ENCODE measurements at regions not wholly inside any gene's neighbourhood (a gene's known extent, or its start where the extent isn't known, plus 50 kb on each side); places are given as distances from the start of the nearest gene placed in this dataset.

DNA sequence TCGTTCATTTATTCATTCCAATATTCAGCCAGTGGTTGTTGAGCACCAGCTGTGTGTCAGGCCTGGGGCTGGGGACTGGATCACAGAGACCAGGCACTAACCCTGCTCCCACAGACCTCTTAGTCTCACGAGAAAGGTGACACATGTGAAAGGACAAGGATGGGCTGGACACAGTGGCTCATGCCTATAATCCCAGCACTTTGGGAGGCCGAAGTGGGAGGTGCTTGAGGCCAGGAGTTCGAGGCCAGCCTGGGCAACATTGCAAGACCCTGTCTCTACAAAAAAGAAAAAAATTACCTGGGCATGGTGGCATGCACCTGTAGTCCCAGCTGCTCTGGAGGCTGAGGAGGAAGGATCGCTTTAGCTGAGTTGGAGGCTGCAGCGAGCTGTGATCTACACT lies 105.9 kb upstream of the SDK1 start:
- no peak for DNase-seq (ENCODE audit: low read depth)

DNA sequence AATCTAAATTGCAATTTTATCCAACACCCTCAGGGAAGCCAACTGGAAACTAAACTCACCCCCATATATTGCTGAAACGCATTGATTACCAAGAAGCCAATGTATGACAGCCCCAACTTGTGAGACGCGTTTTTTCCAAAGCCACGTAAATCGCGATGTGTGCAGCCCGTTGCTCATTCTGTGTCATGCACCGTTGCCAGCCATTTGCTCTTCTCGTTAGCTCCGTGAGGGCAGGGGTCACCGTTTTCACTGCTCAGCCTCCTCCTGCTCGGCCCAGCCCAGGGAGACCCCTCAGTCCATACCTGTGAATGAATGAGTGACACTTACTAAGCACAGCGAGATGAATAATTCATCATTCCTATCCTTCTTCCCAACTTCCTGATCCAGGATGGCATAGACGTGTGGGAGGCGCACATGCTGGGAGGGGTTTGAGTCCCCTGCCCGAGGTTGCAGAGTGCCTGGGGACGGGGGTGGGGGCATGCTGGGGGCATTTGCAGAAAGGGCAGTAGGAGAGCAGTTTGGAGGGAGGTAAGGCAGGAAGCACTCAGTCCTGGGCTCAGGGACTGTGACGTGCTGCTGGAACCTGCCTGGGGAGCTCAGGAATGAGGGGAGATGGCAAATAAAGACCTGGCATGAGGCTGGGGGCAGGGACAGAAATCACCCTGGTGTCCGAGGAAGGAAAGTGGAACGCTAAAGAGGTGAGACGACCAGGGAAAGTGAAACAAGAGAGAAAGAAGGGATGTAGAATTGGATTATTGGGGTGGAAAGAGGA lies 104.2 kb upstream of the SDK1 start:
- no peak for DNase-seq (ENCODE audit: low read depth)

DNA sequence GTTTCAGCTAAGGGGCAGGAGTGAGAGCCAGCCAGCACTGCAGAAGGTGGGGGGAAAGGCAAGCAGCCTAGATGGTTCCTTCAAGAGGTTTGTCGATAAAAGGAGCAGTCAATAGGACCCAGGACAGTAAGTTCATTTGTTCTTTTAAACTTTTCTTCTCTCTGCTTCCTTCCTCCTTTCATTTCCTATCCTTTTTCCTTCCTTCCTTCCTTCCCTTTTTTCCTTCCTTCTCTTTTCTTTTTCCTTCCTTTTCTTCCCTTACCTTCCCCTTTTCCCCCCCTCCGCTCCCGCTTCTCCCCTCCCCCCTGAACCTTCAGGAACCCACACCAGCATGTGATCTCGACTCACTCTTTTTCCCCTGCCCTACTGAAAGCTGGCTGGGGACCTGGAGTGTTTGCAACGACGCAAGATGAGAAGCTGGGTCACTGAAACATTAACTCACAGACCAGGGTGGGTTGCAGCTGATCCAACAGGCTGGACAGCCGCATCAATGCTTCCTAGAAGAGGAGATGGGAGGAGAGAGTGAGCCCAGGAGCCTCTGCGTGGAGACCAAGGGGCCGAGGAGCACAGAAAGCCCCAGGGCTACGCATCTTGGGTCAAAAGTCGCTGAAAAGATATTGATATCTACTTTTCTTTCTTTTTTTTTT lies 103.4 kb upstream of the SDK1 start:
- no peak for DNase-seq (ENCODE audit: low read depth)

DNA sequence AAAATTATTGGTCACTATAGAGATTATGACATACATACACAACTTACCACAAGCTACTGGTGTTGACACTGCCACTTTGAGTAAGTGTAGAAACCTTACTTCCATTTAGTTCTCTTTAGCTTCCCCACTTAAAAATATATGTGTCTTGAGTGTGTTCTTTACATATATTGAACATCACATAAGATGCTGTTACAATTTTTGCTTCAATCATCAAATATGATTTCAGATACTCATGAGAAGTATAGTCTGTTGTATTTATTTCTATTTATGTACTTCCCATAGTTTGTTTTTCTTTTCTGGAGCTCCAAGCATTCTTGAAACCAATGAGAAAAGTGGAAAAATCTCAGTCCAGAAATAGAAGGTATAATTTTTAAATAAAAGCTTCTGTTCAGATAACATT lies 102.7 kb upstream of the SDK1 start:
- no peak for DNase-seq (ENCODE audit: low read depth)

DNA sequence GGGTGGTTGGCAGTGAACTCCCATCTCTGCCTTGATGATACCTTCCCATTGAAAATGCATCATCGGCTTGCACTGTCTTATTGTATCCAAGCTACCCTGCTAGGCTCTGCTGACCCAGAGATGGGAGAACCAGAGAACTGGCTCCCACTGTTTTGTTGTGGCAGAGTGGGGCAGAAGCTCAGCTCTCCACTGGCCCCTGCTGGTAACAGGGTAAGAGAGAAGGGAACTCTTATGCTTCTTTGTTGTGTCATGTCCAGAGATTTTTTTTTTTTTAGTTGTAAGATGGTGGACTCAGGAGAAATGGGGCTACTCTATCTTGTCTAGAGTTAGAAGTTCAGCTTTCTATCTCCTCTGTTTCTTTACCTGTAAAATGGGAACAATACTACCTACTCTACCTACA lies 100.5 kb upstream of the SDK1 start:
- no peak for DNase-seq (ENCODE audit: low read depth)

DNA sequence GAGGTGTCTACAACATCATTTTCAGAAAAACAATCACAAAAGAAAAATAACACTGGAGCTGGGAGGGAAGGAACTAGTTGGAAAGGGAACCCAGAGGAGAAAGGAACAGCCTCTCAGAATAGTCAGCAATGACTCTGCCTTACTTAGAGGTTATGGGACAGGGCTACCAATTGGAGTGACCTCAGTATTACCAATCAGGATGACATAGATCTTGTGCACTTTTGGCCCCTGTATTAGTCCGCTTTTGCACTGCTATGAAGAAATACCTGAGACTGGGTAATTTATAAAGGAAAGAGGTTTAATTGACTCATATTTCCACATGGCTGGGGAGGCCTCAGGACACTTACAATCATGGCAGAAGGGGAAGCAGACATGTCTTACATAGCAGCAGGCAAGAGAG lies 99.7 kb upstream of the SDK1 start:
- no peak for DNase-seq (ENCODE audit: low read depth)

DNA sequence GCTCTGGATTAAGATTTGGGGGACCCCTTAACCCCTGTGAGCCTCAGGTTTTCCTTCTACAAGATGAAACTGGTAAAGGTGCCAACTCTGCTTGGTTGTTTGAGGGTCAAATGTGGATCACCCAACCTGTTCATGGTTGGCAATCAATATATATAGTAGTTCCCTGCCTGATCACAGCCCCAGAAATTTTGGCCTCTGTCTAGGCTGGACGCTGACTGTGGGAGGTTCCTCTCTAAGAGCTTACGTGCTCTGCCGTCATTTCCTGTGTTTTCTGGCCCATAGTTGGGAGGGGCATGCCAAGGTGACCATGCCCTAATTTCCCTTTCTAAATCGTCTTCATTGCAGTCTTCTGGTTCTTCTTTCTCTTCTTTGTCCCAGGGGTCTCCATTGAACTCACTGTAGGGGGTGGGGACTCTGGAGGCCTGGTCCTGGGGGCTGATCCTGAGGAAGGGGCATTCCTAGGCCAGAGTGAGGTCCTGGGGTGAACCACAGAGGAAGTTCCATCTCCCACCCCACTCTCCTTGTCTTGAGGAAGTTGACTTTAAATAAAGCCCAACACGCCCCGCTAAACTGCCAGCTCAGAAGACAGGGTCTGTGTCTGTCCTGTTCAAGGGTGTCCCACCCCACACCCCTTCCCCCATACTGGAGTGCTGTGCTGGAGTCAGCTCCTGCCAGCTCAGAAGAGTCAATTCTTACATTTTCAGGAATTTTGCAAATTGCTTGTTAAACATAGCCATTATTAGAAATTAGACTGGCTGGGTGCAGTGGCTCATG lies 98.9 kb upstream of the SDK1 start:
- no peak for DNase-seq (ENCODE audit: low read depth)

DNA sequence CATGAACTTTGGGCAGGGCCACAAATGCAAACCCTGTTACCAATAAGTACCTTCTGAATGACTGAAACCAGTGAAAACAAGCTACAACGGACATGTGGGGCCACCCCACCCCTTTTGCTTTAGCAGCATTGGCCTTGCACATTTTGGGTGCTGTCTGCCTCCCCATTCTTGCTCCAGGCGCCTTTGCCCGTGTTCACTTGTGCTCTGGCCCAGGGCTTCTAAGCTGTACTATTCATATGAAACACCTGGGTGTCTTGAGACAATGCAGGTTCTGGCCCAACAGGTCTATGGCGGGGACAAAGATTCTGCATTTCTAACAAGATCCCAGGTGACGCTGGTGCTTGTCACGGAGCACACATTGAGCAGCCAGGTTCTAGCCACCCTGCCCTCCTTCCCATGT lies 96.5 kb upstream of the SDK1 start:
- DNase-seq (ENCODE audit: low read depth): no peak

DNA sequence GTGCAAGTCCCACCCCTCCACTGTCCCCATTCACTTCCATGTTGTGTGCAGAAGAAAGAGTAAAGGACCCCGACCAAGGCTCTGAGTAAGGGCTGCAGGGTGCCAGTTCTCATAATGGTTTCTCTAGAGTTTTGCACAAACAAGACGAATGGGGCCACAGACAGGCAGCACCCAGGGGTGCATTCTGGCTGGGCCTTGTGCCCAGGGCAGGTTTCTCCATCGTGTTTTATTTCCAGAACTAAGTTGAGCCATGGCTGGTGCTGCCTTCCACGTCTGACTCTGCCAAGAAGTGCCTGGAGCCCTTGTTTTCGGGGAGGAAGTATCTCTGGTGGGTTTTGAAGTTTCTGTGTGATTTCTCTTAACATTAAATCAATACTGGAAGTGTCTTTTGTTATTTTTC lies 95.0 kb upstream of the SDK1 start:
- no peak for DNase-seq (ENCODE audit: low read depth)

DNA sequence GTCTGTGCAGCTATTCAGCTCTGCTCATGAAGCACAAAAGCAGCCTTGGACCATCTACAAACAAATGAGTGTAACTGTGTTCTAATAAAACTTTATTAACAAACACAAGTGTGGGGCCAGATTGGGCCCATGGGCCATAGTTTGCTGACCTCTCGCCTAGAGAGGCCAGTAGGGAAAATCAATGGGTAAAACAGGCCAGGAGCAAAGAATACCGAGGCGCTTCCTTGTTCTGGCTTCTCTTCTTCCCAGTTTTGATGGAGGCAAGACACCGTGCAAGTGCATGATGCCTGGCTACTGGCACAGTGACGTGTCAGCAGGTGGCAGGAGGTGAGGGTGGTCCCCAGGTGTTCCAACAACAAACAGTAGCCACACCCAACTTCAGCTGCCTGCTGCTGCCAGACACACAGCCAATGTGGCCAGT lies 94.3 kb upstream of the SDK1 start:
- no peak for DNase-seq (ENCODE audit: low read depth)

DNA sequence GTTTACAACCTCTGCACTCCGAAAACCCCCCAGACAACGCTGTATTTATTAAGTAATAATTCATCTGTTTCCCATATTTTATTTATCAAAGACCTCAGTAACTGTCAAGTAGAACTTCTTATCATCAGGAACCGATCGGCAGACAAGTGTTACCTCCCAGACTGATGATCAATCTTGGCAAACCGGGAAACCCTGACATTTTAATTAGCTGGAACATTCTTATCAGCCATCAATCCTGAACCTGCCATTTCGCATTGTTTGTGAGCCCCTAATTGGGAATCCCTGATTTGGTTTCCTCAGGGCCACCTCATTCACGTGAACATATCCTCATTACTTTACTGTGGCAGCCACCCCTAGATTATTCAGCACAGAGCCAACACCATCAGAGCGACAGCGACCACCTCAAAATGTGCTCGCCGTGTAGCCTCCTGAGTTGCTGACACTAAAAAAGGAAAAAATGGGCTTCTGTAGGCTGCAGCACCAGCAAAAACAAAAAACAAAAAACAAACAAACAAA lies 93.6 kb upstream of the SDK1 start:
- no peak for DNase-seq (ENCODE audit: low read depth)

DNA sequence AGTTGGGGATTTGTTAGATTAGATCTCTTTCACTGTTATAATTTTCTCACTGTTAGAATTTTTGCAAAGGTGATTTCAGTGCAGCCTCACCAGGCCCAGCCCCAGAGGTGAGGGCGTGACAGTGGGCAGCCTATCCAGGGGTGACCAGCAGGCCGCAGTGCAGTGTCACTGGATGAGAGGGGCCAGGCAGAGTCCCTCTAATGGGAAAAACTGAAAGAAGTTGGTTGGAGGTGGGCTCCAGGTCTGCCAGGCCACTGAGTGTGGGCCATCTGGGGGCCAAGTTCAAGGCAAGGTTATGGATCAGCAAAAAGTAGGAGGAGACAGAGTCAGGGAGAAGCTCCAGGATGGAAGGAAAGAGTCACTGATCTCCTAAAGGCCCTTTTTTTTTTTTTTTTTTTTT lies 90.5 kb upstream of the SDK1 start:
- DNase-seq (ENCODE audit: low read depth): no peak

DNA sequence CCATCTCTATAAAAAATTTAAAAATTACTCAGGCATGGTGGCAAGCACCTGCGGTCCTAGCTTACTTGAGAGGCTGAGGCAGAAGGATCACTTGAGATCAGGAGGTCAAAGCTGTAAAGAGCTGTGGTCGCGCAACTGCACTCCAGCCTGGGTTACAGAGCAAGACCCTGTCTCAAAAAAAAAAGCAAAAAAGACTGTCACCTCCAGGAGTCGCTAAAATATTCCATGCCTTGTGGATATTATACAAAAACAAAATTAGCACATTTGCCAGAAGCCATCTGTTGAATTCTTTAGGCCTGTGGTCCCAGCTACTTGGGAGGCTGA lies 87.0 kb upstream of the SDK1 start:
- no peak for DNase-seq (ENCODE audit: low read depth)

DNA sequence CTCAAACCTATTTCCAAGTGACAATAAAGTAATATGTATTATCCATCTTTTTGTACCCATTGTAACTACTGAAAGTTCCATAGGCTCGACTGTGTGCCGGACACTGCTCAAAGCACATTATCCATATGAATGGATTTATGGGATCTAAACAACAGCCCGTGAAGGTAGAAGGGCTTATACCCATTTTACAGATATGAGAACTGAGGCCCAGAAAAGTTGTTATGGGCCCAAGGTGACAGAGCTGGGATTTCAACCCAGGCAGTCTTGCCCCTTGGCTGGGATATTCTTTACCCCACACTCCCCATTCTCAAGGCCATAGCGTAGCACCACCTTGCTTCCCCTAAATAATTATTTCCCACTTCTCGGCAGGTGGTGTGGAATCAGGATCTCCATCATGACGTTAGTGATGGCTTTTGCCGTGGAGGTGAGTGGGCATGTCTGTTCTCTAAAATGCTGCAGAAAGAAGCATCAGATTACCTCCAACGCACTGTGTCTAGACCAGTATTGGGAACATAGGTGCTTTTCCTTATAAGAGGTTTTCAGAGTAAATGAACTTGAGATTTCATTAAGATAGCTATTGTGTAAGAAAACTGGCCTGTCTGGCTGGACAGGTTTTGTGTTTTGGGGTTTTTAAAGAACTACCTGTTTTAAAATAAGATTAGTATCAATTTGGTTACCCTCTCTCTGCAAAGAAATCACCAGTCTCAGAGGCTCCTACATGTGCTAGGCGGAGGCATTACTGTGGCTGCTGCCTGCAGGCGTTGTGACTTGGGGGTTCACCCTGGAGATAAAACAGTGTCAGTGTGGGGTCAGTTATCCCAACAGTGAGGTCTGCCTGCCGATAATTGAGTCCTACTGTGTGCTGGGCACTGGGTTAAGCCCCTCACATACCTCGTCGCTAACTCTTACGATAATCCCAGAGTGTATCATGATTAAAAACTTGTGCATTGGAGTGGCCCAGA lies 85.1 kb upstream of the SDK1 start:
- DNase-seq (ENCODE audit: low read depth): no peak

DNA sequence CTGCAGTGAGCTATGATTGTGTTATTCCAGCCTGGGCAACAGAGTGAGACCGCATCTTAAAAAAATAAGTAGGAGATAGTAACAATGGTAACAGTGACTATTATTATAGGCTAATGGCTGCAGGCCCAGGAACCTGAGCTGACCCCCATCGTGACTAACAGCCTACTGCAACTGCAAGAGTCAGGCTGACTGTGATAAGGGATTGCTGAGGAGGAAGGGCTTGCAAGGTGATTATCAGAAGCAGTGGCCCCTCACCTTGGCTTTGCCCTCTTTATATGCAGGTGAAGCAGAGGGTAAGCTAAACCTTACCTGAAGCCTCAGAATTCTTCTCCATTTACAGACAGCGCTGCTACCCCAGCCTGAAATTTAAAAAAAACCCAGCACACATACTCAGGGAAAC lies 83.9 kb upstream of the SDK1 start:
- DNase-seq (ENCODE audit: low read depth): no peak

DNA sequence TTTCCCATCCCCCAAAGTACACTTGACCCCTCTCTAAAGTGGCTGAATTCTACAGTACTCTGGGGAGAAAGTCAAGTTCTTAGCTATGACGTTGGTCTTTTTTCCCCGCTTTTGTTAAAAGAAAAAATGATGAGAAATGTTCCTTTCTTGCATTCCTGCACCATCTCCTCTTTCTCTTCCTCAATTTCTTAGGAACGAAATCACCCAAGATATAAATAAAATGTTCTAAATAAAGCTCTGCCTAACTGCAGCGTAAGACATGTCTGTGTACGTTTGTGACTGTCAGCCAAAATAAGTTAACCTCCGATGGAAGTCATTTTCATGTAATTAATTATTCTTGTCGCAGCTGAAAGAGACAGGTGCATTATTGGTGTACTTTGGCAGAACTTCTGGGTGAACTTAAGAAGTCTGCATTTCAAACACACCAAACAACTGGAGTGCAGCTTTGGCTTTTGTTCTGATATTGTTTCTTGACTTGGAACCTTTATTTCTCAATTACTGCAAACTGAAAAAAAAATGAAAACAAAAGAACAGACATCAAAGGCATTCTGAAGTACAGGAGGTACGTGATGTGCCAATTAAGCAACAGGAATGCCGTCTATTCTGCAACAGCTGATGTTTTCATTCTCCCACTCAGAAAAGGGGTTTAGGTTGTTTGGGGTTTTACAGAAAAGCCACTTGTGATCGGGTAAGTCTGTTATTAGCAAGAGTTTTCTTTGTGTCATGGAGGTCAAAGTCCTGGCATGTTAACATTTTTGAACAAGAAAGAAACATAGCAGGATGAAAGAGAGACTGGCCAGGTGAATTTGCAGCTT lies 82.4 kb upstream of the SDK1 start:
- no peak for DNase-seq (ENCODE audit: low read depth)

DNA sequence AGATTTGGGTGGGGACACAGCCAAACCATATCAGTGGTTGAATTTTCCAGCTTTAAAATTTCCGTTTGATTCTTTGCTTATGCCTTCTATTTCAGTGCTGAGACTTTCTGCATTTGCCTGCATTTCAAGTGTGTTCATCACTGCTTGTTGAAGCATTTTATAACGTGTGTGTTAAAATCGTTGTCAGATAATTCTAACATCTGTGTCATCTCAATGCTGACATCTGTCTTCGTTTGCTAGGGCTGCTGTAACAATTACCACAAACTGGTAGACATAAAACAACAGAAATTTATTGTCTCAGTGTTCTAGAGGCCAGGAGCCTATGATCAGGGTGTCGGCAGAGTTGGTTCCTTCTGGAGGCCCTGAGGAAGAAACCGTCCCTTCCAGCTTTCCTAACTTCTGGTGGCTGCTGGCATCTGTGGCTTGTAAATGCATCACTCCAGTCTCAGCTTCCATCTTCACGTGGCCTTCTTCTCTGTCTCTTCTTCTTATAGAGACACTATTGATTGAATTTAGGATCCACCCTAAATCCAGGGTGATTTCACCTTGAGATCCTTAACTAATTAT lies 71.1 kb upstream of the SDK1 start:
- no peak for DNase-seq (ENCODE audit: low read depth)

DNA sequence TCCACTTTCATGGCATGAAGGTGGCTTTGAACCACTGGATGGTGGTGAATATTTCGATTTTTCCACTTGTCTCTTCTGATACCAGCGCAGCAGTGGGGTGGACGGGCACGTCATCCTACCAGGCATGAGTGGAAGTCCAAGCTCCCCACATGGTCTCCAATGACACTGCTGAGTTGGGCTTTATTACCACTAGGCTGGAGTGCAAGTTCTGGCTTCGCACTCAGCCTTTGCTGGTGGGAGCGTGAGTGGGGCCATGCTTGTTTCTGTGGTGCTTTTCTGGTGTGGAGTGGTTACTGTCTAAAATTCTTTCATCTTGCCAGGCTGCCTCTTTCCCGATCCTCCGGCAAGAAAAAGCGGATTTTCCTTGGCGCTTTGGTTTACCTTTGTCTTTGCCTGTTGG lies 70.1 kb upstream of the SDK1 start:
- DNase-seq (ENCODE audit: low read depth): no peak

DNA sequence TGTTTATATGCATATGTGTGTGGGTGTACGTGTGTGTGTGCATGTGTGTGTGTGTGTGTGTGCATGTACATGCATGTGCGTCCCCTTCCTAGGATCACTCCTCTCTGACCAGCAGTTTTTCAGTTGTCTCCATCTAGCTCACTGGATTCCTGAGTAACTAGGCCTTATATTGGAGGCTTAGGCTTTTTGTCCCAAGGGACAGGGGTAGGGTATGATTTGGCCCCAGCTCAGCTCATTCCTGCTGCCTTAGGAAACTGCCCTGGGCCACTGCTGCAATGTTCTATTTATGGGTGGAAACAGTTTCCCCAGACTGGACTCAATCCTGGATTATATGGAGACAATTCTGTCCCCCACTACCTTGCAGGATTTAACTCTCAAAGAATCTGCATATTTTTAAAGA lies 68.8 kb upstream of the SDK1 start:
- DNase-seq (ENCODE audit: low read depth): peak; percentile 28

DNA sequence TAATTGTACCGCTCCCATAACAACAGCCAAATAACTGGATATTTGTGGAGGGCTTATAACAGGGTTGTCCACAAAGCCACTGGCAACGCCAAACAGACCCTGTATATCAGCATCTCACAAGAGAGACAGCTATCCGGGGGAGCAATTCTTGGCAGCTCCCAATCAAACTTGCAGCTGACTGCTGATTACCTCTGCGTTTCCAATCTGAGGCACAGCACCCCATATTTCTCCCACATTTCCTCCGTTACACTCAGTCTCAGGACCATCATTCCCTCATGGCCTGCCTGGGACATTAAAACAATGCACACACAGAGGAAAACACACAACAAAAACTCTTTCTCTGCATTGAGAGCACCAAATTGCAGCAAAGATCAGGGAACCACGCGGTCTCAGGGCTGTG lies 67.8 kb upstream of the SDK1 start:
- DNase-seq (ENCODE audit: low read depth): no peak

DNA sequence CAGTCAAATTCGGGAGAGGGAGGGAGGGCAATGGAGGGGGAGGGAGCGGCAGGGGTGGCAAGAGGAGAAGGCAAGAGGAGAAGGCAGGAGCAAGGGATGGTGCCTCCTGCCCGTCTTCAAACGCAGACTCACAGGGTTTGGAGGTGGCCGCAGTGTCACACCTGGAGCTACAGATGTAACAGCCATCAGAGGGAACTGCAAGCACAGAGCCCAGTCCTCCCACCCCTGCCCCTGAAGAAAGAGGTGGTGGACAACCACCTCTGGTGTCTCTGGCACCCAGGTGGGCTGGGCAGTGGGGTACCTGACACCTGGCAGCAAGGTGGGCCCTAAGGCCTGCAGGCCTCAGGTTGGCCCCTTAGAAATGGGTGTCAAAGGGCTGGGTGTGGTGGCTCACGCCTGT lies 67.0 kb upstream of the SDK1 start:
- no peak for DNase-seq (ENCODE audit: low read depth)
